ENCODE measurements at regions not wholly inside any gene's neighbourhood (a gene's known extent, or its start where the extent isn't known, plus 50 kb on each side); places are given as distances from the start of the nearest gene placed in this dataset.

GRCh38 chr2:83585250-83585649, 873.8 kb downstream of the SUCLG1 start:
- H3K36me3 ChIP-seq (ENCODE audit: control insufficient read depth, insufficient read depth, low read length, severe bottlenecking) = no peaks in the 10 kb centered on the region
- no peak overlapping the region for H3K9ac ChIP-seq (ENCODE audit: low read length)
- DNase-seq (ENCODE audit: low read depth) = peak; percentile 12
- no peaks in the 10 kb centered on the region for H3K9me3 ChIP-seq (ENCODE audit: control insufficient read depth, low read length)
- no peaks in the 10 kb centered on the region for H3K27me3 ChIP-seq (replicated peaks; ENCODE audit: control insufficient read depth, insufficient read depth, low read length)
- H3K4me1 ChIP-seq (ENCODE audit: control insufficient read depth, insufficient read depth, low read length) = no peaks in the 10 kb centered on the region
- no peak overlapping the region for H3K4me3 ChIP-seq (ENCODE audit: low read length)

- Histone ChIP-seq H3K27me3 (replicated peaks; ENCODE audit: control insufficient read depth, insufficient read depth, low read length) (no peaks in the 10 kb centered on the region), H3K4me1 (ENCODE audit: control insufficient read depth, insufficient read depth, low read length) (no peaks in the 10 kb centered on the region), H3K36me3 (ENCODE audit: control insufficient read depth, insufficient read depth, low read length, severe bottlenecking) (no peaks in the 10 kb centered on the region), H3K9me3 (ENCODE audit: control insufficient read depth, low read length) (no peaks in the 10 kb centered on the region), H3K9ac (ENCODE audit: low read length) (no peak overlapping the region), H3K4me3 (ENCODE audit: low read length) (no peak overlapping the region)
- peak; percentile 59 for DNase-seq (ENCODE audit: low read depth)
These were observed 874.4 kb downstream of the SUCLG1 start for GRCh38 chr2:83584672-83585071.

GRCh38 chr2:83582589-83582988, 876.5 kb downstream of the SUCLG1 start:
- no peak for DNase-seq (ENCODE audit: low read depth)
- no peaks in the 10 kb centered on the region for H3K9me3 ChIP-seq (ENCODE audit: control insufficient read depth, low read length)

GRCh38 chr2:83579507-83579906, 879.6 kb downstream of the SUCLG1 start:
- H3K27me3 ChIP-seq (replicated peaks; ENCODE audit: control insufficient read depth, insufficient read depth, low read length) = no peaks in the 10 kb centered on the region
- H3K4me1 ChIP-seq (ENCODE audit: control insufficient read depth, insufficient read depth, low read length) = peaks cover 11% of the 10 kb centered on the region
- H3K4me3 ChIP-seq (ENCODE audit: low read length) = no peak overlapping the region
- H3K9ac ChIP-seq (ENCODE audit: low read length) = no peak overlapping the region
- H3K9me3 ChIP-seq (ENCODE audit: control insufficient read depth, low read length) = no peaks in the 10 kb centered on the region
- H3K36me3 ChIP-seq (ENCODE audit: control insufficient read depth, insufficient read depth, low read length, severe bottlenecking) = no peaks in the 10 kb centered on the region
- DNase-seq (ENCODE audit: low read depth) = no peak

More at GRCh38 chr2:83582589-83582988, 876.5 kb downstream of the SUCLG1 start:
- H3K27me3 ChIP-seq (replicated peaks; ENCODE audit: control insufficient read depth, insufficient read depth, low read length) = no peaks in the 10 kb centered on the region
- H3K4me3 ChIP-seq (ENCODE audit: low read length) = no peak overlapping the region
- no peak overlapping the region for H3K9ac ChIP-seq (ENCODE audit: low read length)
- no peaks in the 10 kb centered on the region for H3K36me3 ChIP-seq (ENCODE audit: control insufficient read depth, insufficient read depth, low read length, severe bottlenecking)
- H3K4me1 ChIP-seq (ENCODE audit: control insufficient read depth, insufficient read depth, low read length) = peaks cover 11% of the 10 kb centered on the region

- Histone ChIP-seq H3K4me1 (ENCODE audit: control insufficient read depth, insufficient read depth, low read length) (peaks cover 11% of the 10 kb centered on the region), H3K36me3 (ENCODE audit: control insufficient read depth, insufficient read depth, low read length, severe bottlenecking) (no peaks in the 10 kb centered on the region), H3K27me3 (replicated peaks; ENCODE audit: control insufficient read depth, insufficient read depth, low read length) (no peaks in the 10 kb centered on the region), H3K9ac (ENCODE audit: low read length) (no peak overlapping the region), H3K4me3 (ENCODE audit: low read length) (no peak overlapping the region), H3K9me3 (ENCODE audit: control insufficient read depth, low read length) (no peaks in the 10 kb centered on the region)
- peak; percentile 46 for DNase-seq (ENCODE audit: low read depth)
These were observed 880.7 kb downstream of the SUCLG1 start for GRCh38 chr2:83578405-83578804.

- DNase-seq (ENCODE audit: low read depth) = no peak
- peaks cover 11% of the 10 kb centered on the region for H3K4me1 ChIP-seq (ENCODE audit: control insufficient read depth, insufficient read depth, low read length)
- H3K9ac ChIP-seq (ENCODE audit: low read length) = no peak overlapping the region
- H3K36me3 ChIP-seq (ENCODE audit: control insufficient read depth, insufficient read depth, low read length, severe bottlenecking) = no peaks in the 10 kb centered on the region
- no peaks in the 10 kb centered on the region for H3K9me3 ChIP-seq (ENCODE audit: control insufficient read depth, low read length)
- H3K27me3 ChIP-seq (replicated peaks; ENCODE audit: control insufficient read depth, insufficient read depth, low read length) = no peaks in the 10 kb centered on the region
- H3K4me3 ChIP-seq (ENCODE audit: low read length) = no peak overlapping the region
These were observed 884.5 kb downstream of the SUCLG1 start for GRCh38 chr2:83574614-83575013.

- DNase-seq (ENCODE audit: low read depth) = no peak
- Histone ChIP-seq H3K9ac (ENCODE audit: low read length) (no peak overlapping the region), H3K36me3 (ENCODE audit: control insufficient read depth, insufficient read depth, low read length, severe bottlenecking) (no peaks in the 10 kb centered on the region), H3K4me3 (ENCODE audit: low read length) (no peak overlapping the region), H3K27me3 (replicated peaks; ENCODE audit: control insufficient read depth, insufficient read depth, low read length) (no peaks in the 10 kb centered on the region), H3K9me3 (ENCODE audit: control insufficient read depth, low read length) (no peaks in the 10 kb centered on the region), H3K4me1 (ENCODE audit: control insufficient read depth, insufficient read depth, low read length) (peaks cover 2% of the 10 kb centered on the region)
These were observed 886.0 kb downstream of the SUCLG1 start for GRCh38 chr2:83573060-83573459.

GRCh38 chr2:83572400-83572799, 886.7 kb downstream of the SUCLG1 start:
- no peak overlapping the region for H3K9ac ChIP-seq (ENCODE audit: low read length)
- no peak for DNase-seq (ENCODE audit: low read depth)
- no peaks in the 10 kb centered on the region for H3K27me3 ChIP-seq (replicated peaks; ENCODE audit: control insufficient read depth, insufficient read depth, low read length)
- H3K4me1 ChIP-seq (ENCODE audit: control insufficient read depth, insufficient read depth, low read length) = no peaks in the 10 kb centered on the region
- no peaks in the 10 kb centered on the region for H3K9me3 ChIP-seq (ENCODE audit: control insufficient read depth, low read length)
- H3K36me3 ChIP-seq (ENCODE audit: control insufficient read depth, insufficient read depth, low read length, severe bottlenecking) = no peaks in the 10 kb centered on the region
- no peak overlapping the region for H3K4me3 ChIP-seq (ENCODE audit: low read length)

GRCh38 chr2:83567551-83567950, 891.5 kb downstream of the SUCLG1 start:
- no peak overlapping the region for H3K9ac ChIP-seq (ENCODE audit: low read length)
- H3K27me3 ChIP-seq (replicated peaks; ENCODE audit: control insufficient read depth, insufficient read depth, low read length) = no peaks in the 10 kb centered on the region
- no peaks in the 10 kb centered on the region for H3K36me3 ChIP-seq (ENCODE audit: control insufficient read depth, insufficient read depth, low read length, severe bottlenecking)
- no peaks in the 10 kb centered on the region for H3K4me1 ChIP-seq (ENCODE audit: control insufficient read depth, insufficient read depth, low read length)
- no peaks in the 10 kb centered on the region for H3K9me3 ChIP-seq (ENCODE audit: control insufficient read depth, low read length)
- no peak overlapping the region for H3K4me3 ChIP-seq (ENCODE audit: low read length)
- DNase-seq (ENCODE audit: low read depth) = no peak

GRCh38 chr2:83565626-83566025, 893.5 kb downstream of the SUCLG1 start:
- Histone ChIP-seq H3K36me3 (ENCODE audit: control insufficient read depth, insufficient read depth, low read length, severe bottlenecking) (no peaks in the 10 kb centered on the region), H3K4me1 (ENCODE audit: control insufficient read depth, insufficient read depth, low read length) (no peaks in the 10 kb centered on the region), H3K27me3 (replicated peaks; ENCODE audit: control insufficient read depth, insufficient read depth, low read length) (no peaks in the 10 kb centered on the region), H3K9ac (ENCODE audit: low read length) (no peak overlapping the region), H3K4me3 (ENCODE audit: low read length) (no peak overlapping the region), H3K9me3 (ENCODE audit: control insufficient read depth, low read length) (no peaks in the 10 kb centered on the region)
- no peak for DNase-seq (ENCODE audit: low read depth)

GRCh38 chr2:83565181-83565580, 893.9 kb downstream of the SUCLG1 start:
- no peak overlapping the region for H3K9ac ChIP-seq (ENCODE audit: low read length)
- no peak for DNase-seq (ENCODE audit: low read depth)

GRCh38 chr2:83561592-83561991, 897.5 kb downstream of the SUCLG1 start:
- Histone ChIP-seq H3K9me3 (ENCODE audit: control insufficient read depth, low read length) (no peaks in the 10 kb centered on the region), H3K9ac (ENCODE audit: low read length) (no peak overlapping the region), H3K4me1 (ENCODE audit: control insufficient read depth, insufficient read depth, low read length) (no peaks in the 10 kb centered on the region), H3K4me3 (ENCODE audit: low read length) (no peak overlapping the region), H3K27me3 (replicated peaks; ENCODE audit: control insufficient read depth, insufficient read depth, low read length) (no peaks in the 10 kb centered on the region), H3K36me3 (ENCODE audit: control insufficient read depth, insufficient read depth, low read length, severe bottlenecking) (no peaks in the 10 kb centered on the region)
- DNase-seq (ENCODE audit: low read depth) = no peak

More at GRCh38 chr2:83565181-83565580, 893.9 kb downstream of the SUCLG1 start:
- H3K4me3 ChIP-seq (ENCODE audit: low read length) = no peak overlapping the region
- H3K9me3 ChIP-seq (ENCODE audit: control insufficient read depth, low read length) = no peaks in the 10 kb centered on the region
- no peaks in the 10 kb centered on the region for H3K27me3 ChIP-seq (replicated peaks; ENCODE audit: control insufficient read depth, insufficient read depth, low read length)
- H3K36me3 ChIP-seq (ENCODE audit: control insufficient read depth, insufficient read depth, low read length, severe bottlenecking) = no peaks in the 10 kb centered on the region
- H3K4me1 ChIP-seq (ENCODE audit: control insufficient read depth, insufficient read depth, low read length) = no peaks in the 10 kb centered on the region
